HG03108 (cell line): ENCODE measurements at regions not wholly inside any gene's neighbourhood (a gene's known extent, or its start where the extent isn't known, plus 50 kb on each side); places are given as distances from the start of the nearest gene placed in this dataset.
"Not testable (repeated sequence)": the region's sequence is repeated elsewhere in the genome, so short reads cannot be mapped to it uniquely, and the experiment has no call there.

Experiments
- ATAC-seq: cut with Tn5 transposase; IDR thresholded peaks from one replicate; pipeline ENCODE4 v1.9.1; 2021; ENCODE audit warnings: moderate library complexity; ENCODE audit not compliant: unreplicated experiment

DNA sequence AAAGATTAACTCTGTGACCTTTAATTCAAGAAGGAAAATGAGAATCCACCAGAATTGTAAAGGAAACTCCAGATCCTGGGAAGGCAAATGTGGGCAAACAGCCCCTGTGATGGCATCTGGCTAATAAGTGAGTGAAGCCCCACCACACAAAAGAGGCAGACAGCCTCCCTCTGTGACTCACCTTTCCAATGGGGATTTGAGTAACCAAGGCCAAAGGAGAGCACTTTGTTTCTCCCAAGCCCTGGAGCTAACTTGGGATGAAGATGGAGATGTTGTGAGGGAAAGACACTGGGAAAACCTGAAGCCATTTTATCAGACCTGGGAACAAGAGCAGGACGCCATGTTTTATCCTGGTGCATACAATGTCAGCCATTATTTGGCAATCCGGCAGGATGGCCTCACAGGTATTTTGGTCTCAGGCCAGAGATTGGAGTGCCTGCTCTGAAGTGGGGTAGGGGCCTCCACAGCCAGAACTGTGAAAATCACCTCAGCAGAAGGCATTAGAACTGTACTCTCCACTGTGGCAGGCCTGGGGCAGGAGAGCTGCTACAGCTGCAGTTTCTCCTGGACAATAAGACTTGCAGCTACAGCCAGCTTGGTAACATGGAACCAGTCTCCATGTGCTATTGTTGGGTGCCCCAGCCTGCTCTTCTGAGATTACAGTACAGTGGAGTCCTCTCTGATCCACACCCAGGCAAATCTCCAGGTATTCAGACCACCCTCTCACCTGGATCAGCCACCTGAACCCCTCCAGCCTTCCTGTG is 96.6 kb upstream of the PCED1B start:
- ATAC-seq = no peak

DNA sequence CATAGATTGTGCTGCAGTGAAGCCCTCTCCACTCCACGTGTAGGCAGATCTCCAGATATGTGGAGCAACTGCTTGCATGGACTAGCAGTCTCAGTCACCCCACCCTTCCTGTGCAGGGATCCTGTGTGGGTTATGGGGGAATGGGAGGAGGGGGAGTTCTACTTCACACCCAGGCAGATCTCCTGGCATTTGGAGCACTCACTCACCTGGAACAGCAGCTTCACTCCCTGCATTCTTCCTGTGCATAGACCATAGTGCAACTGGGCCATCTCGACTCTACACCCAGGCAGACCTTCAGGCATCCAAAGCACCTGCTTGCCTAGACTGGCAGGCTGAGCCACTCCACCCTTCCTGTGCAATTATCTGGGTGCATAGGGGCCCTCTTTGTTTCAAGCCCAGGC is 96.0 kb upstream of the PCED1B start:
- no peak for ATAC-seq

DNA sequence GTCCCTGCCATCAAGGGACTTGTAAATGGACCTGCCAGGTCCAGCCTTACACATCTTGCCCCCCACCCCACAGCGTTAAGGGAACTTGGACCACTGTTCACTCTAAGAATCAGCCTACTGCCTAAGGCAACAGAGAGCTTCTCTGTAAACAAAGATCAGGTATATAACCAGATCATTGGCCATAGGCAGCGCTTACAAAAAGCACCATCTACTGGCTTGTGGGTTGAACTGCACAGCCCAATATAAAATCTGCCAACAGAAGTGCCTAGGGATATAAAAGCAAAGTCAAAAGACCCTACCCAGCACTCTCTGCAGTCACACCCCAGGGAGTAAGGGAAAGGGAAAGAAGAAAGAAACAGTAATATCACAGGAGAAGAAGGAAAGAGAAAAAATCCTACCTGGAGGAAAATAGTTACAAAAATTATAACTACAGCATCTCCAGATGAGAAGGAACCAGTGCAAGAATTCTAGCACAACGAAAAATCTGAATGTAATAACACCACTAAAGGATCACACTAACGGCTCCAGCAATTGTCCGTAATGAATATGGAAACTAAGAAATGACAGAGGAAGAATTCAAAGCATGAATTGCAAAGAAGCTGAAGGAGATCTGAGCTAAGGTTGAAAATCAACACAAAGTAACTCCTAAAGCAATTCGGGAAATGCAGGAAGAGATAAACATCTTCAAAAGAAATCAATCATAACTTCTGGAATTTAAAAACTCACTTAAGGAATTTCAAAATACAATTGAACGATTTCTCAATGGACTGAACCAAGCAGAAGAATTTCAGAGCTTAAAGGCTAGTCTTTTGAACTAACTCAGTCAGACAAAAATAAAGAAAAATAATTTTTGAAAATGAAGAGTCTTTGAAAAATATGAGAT is 95.2 kb upstream of the PCED1B start:
- no peak for ATAC-seq

GRCh38 chr12:46985816-46986215 is 93.6 kb upstream of the PCED1B start:
- ATAC-seq = no peak

GRCh38 chr12:46988122-46988521 is 91.3 kb upstream of the PCED1B start:
- not testable (repeated sequence) for ATAC-seq

DNA sequence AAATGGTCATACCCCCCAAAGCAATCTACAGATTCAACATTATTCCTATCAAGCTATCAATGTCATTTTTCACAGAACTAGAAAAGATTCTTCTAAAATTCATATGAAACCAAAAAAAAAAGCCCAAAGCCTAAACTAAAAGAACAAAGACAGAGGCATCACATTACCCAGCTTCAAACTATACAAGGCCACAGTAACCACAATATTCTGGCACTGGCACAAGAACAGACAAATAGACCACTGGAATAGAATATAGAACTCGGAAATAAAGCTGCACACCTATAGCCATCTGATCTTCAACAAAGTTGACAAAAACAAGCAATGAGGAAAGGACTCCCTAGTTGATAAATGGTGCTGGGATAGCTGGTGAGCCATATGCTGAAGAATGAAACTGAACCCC is 89.2 kb upstream of the PCED1B start:
- ATAC-seq = no peak

GRCh38 chr12:46992051-46992450 is 87.4 kb upstream of the PCED1B start:
- not testable (repeated sequence) for ATAC-seq

DNA sequence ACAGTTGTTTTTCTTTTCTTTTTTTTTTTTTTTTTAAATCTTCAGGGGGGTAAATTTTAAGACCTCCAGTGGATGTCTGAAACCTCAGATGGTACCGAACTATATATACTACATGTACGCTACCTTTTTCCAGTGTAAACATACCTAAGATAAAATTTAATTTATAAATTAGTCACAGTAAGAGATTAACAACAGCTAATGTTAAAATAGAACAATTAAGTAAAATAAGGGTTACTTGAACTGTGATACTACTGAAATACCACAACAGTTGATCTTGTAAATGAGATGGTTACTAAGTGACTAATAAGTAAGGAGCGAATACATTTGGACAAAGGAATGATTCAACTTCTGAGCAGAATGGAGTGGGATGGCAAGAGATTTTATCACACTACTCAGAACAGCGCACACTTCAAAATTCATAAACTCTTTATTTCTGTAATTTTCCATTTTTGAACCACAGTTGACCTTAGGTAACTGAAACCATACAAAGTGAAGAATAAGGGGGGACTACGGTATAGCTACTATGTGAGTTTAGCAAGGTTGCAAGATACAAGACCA is 80.5 kb upstream of the PCED1B start:
- ATAC-seq = no peak

DNA sequence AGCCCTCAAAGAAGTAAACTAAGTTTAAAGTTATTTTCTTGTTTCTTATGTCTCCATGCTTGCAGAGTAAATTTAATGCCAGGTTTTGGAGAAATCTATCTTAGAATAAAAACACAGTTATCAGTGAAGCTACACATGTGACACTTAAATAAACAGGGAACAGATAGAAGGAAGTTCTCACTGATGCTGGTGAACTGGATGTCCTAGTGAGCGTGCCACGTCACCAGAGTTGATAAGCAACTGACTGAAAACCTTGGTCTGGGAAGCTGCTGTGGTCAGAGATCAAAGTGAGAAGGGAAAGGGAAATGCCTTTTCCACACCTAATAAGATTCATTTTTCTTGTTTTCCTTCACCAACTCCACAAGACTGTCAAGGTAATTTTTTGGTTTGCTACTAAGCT is 74.8 kb upstream of the PCED1B start:
- no peak for ATAC-seq

- no peak for ATAC-seq
These were observed 72.4 kb upstream of the PCED1B start for GRCh38 chr12:47007048-47007447.

DNA sequence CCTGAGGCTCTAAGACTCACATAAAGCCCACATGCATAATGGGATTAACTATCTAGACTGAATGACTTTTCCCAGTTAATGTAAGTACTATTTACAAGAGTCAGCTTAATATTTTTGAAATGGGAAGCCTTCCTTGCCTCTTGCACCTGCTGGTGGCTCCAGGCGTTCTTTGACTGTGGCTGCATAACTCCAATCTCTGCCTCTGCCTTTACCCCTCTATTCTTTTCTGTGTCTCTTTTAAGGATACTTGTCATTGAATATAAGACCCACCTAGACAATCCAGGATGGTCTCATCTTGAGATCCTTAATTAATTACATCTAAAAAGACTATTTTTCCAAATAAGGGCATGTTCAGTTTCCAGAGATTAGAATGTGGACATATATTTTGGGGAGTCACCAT is 66.9 kb upstream of the PCED1B start:
- no peak for ATAC-seq

DNA sequence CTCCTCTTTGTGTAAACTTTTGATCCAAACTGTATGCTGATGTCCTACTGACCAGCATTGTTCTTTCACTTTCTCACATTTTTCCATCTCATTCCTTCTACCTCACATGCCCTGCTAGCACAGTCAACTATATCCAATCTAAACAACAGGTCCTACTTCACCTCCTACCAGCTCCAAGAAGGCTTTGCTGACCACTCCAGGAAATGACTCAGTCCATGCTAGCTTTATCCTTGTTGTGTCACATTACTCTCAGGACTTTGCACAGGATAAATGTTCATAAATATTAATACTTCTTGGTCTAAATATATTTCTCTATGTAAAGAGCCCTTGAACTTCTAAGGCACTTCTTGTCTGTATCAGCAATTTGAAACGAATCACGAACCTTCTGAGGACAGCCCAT is 64.9 kb upstream of the PCED1B start:
- no peak for ATAC-seq

- ATAC-seq = no peak
These were observed 64.0 kb upstream of the PCED1B start for GRCh38 chr12:47015381-47015780.

DNA sequence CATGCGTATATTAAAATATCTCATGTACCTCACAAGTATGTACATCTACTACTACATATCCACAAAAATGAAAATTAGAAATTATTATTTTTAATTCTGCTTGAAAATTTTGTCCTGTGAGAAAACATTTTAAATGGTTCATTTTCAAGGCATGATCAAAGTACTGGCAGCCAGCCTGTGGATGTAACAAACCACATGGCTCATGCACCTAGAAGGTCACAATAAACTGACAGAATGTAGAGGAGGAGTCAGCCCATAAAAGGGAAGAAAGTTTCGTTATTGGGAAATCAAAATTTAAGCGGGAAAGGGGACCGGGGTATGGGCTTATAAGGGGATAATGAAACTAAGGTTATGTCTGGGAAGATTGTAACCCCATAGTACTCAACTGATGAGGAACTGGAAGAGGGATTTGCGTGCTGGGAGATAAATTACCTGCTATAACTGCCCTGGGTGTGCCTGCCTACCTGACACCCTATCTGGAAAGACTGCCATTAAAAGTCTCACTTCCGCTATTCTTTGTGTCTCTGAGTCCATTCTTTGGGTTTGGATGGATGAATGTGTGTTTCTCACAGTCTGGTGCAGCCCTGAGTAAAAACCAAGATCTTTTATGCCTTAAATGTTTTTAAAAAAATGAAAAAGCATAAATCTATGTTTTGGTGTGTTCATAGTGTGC is 62.2 kb upstream of the PCED1B start:
- no peak for ATAC-seq

- no peak for ATAC-seq
These were observed 61.4 kb upstream of the PCED1B start for GRCh38 chr12:47017901-47018475.

DNA sequence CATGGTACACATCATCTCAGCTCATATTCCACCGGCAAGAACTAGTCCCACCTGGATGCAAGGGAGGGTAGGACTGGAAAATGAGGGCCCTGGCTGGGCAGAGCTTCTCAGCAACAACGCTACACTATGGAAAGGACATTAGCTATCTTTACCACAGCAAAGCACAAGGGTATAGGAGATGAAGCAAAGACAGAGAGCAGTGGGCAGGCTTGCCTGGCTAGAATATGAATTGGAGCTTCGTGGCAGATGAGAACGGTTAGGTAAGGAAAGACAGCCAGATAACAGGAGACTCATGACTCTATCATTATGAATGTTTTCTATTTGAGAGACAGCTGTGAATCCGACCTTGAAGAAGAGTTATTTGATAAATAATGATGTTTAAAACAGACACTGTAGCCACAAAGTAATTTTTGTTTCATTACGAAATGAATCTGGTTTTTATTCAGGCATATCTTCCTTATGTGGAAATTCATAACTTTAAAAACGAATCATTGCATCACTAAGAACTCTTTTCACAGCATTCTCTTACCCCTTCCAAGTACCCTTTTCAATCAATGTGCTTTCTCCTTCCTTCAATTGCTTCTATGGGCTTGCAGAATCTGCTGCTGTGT is 59.1 kb upstream of the PCED1B start:
- ATAC-seq = no peak

DNA sequence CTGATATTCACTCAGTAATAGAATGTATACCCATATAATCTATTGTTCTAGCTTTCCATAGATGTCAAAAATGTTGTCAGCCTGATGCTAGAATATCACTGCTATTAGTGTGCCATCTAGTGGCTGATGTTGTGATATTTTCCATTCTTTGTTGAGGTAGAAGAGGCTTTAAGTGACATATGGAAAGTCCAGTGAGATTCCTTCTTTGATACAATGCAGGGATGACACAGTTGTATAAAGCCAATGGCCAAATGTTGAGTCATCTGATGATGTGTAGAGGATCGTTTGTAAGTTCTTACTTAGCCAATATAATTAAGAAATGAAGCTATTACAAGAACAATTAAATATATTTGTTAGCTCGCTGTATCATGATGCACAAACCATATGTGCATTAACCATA is 58.1 kb upstream of the PCED1B start:
- ATAC-seq = no peak

GRCh38 chr12:47022296-47022695 is 57.1 kb upstream of the PCED1B start:
- ATAC-seq = no peak

GRCh38 chr12:47023311-47023710 is 56.1 kb upstream of the PCED1B start:
- ATAC-seq = no peak

DNA sequence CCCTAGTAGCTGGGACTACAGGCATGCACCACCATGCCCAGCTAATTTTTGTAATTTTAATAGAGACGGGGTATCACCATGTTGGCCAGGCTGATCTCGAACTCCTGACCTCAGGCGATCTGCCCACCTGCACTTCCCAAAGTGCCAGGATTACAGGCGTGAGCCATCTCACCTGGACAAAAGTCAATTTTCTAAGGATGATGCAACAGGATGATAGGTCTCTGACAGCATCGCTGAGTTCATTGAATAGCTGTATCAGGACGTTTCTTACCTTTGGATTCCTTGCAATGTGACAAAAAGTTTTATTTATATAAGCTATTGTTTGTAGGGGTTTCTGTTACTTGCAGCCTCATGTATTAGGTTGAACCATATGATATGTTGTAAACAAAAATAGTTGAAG is 55.5 kb upstream of the PCED1B start:
- ATAC-seq = no peak

- no peak for ATAC-seq
These were observed 55.0 kb upstream of the PCED1B start for GRCh38 chr12:47024463-47024862.
